AG09319 (cell line): ENCODE measurements at regions not wholly inside any gene's neighbourhood (a gene's known extent, or its start where the extent isn't known, plus 50 kb on each side); places are given as distances from the start of the nearest gene placed in this dataset.

Experiments
- DNase-seq: peaks from one replicate; pipeline ENCODE4 v3.0.0-alpha.2; 2010; ENCODE audit warnings: low read depth; ENCODE audit errors: extremely low read depth
- TF ChIP-seq, protein P1 (sequence below): IDR thresholded peaks from 2 replicates; pipeline ENCODE4 v1.5.1; 2011; ENCODE audit warnings: low read depth, mild to moderate bottlenecking, inconsistent platforms, low read length, moderate library complexity

DNA sequence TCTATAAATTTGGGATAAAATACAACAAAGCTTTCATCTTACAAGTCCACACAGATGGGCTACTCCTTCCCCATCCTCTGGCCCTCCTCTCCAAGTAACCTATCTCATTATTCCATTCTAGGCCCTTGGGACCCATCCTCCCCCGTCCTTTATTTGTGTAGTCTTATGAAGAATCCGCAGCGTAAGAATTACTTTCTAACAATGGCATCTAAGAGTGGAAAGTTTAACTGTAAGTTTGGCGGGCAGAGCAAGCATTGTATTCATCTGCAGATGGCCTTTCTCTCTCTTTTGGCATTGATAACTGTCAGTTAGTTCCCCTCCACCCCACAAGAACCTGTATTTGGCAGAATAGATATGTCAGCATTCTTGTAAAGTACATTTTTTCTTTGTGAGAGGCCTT lies 91.9 kb upstream of the TSPAN2 start:
- TF ChIP-seq, protein P1, sequence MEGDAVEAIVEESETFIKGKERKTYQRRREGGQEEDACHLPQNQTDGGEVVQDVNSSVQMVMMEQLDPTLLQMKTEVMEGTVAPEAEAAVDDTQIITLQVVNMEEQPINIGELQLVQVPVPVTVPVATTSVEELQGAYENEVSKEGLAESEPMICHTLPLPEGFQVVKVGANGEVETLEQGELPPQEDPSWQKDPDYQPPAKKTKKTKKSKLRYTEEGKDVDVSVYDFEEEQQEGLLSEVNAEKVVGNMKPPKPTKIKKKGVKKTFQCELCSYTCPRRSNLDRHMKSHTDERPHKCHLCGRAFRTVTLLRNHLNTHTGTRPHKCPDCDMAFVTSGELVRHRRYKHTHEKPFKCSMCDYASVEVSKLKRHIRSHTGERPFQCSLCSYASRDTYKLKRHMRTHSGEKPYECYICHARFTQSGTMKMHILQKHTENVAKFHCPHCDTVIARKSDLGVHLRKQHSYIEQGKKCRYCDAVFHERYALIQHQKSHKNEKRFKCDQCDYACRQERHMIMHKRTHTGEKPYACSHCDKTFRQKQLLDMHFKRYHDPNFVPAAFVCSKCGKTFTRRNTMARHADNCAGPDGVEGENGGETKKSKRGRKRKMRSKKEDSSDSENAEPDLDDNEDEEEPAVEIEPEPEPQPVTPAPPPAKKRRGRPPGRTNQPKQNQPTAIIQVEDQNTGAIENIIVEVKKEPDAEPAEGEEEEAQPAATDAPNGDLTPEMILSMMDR = no peak
- DNase-seq = no peak

DNA sequence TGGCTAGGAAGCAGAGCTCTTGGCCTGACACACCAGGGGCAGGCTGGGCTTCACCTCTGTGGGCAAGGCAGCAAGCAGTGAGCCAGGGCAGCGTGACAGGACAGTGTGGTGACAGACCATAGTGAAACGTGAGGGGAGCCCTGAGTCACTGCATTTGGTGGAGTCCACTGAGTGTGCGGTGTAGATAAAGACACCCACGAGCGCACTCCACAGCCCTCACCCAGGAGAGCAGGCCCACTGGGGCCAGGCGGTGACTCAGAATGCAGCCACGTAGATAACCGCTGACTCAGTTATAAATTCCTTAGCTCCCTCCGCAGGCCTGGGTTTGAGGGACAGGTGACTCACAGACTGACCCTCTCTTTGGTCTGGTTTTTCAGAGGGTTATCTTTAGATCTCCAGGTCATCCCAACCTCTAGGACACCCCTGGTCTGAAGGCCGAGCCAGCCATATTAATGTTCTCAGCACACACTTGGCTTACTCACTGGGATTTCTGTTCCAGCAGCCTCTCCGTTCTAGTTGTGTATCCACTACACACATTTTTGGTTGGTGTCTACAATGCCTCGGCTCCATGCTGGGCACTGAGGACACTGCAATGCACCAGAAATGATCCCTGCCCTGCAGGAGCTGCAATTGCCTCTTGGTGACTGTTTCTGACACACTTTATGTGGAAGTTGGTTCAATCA lies 90.2 kb upstream of the TSPAN2 start:
- TF ChIP-seq, protein P1 = no peak
- DNase-seq = peak; percentile 81

DNA sequence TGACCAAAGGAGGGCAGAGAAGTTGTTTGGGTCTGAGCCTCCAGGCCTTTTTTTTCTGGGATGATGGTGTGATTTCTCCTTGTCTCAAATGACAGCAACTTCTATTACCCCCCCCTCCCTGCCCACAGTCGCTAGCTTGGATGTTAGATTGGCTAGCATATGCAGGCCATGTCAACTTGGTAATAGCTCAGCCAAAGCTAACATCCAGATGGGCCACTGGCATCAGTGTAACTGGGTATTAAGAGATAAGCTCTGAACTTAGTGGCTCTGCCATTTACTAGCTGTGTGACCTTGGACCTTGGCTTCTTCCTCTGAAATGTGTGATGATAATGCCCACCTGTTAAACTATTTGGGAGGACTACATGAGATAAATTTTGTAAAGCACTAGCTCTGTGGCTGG lies 86.9 kb upstream of the TSPAN2 start:
- DNase-seq = no peak
- TF ChIP-seq, protein P1 = no peak

DNA sequence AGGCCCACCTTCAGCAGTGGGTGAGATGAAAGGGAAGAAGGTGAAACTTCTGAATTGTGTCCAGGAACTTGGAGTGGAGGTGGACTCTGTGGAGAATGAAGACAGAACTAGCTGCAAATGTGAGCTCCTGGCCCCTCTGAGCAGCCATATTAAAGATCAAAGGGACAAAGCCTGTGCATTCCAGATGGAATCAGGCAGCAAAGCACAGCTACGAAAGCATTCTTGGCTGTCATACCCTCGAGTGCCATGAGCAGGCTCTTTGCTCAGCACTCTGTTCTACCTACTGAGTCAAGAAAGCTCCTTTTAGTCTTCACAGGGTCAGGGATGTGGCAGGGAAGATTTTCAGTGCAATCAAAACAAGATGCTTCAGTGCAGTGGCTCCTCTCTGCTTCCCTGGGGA lies 86.3 kb upstream of the TSPAN2 start:
- no peak for DNase-seq
- TF ChIP-seq, protein P1 = no peak

DNA sequence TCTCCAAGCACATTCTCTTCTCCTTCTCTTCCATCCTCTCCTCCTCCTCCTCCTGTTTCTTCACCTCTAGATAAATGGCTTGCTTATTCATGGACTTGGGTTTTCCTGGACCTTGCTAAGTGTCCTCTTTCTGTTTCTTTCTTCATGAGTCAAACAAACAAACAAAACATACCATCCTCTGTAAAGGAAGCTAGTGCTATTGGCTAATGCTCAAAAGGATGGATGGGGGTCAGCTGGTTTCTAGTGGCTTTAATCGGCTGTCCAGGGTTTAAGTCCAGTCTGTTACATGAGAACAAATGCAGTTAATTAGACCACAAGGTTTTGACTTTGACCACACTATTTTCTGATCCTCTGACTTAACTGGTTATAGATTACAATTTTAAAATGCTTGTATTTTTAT lies 83.8 kb upstream of the TSPAN2 start:
- DNase-seq = no peak
- TF ChIP-seq, protein P1 = no peak

DNA sequence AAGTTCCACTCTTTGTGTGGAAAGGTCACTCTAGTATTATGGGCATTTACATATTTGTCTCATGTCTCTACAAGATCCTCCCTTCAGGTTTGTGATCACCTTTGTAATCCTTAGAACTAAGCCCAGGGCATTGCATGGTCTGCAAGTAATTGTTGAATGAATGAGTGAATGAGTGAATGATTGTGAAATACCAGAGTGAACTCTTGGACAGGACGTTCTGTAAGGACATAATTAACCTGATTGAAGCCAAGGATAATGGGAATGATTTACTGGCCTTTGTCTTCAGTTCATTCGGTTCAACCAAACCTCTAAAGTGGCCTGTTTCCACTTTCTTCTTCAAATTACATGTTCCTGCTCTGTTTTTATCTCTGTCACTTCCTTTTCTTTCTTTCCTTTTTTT lies 83.0 kb upstream of the TSPAN2 start:
- no peak for DNase-seq
- TF ChIP-seq, protein P1 = no peak

DNA sequence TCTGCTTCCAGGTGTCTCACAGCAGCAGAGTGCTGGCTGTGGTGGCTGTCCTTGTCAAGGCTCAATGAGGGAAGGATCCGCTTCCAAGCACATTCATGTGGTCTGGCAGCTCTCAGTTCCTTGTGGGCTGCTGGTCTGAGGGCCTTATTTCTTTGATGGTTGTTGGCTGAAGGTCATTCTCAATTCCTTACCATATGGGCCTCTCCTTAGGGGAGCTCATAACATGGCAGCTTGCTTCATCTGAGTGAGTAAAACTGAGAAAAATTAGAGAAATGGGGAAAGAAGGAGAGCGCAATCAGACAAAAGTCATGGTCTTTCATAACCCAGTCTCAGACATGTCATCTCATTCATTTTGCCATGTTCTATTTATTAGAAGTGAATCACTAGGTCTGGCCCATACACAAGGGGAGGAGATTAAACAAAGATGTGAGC lies 81.7 kb upstream of the TSPAN2 start:
- TF ChIP-seq, protein P1 = no peak

More for the DNA sequence above, 81.7 kb upstream of the TSPAN2 start:
- no peak for DNase-seq
